ENCODE measurements at regions not wholly inside any gene's neighbourhood (a gene's known extent, or its start where the extent isn't known, plus 50 kb on each side); places are given as distances from the start of the nearest gene placed in this dataset.

- CTCF ChIA-PET: no interaction called here
- no peak for TF ChIP-seq CTCF (conservative IDR thresholded peaks at IDR 0.05; ENCODE audit: low read depth)
- no peak for DNase-seq (ENCODE audit: low spot score)
- POLR2A ChIA-PET (ENCODE audit: low non-redundant PET): no interaction called here
- no peak overlapping the region for H3K27ac ChIP-seq
Measured at GRCh38 chr2:236899950-236900640, 185.6 kb upstream of the COPS8 start.

DNA sequence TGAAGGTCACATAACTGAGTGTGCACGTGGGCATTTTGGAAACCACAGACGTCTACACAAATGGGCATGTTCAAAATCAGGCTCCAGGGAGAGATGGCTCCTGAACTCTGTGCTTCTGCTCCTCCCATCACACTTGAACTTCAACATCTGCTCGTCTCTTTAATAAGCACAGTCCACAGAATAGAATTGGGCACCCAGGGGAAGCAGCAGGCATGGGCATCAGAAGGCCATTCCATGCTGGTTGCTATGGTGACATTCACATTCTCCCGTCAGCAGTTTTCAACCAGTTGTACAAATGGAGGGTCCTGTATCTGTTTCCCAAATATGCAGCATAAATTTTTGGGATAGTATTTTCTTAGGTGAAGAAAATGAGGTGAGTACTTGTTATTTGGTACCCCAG, 183.7 kb upstream of the COPS8 start:
- CTCF ChIA-PET: no interaction called here
- no peak overlapping the region for H3K27ac ChIP-seq
- no peak for DNase-seq (ENCODE audit: low spot score)
- POLR2A ChIA-PET (ENCODE audit: low non-redundant PET): no interaction called here
- TF ChIP-seq CTCF (conservative IDR thresholded peaks at IDR 0.05; ENCODE audit: low read depth): no peak

GRCh38 chr2:236903978-236904377, 181.7 kb upstream of the COPS8 start:
- no peak overlapping the region for H3K27ac ChIP-seq
- DNase-seq (ENCODE audit: low spot score): no peak
- CTCF ChIA-PET: no interaction called here
- TF ChIP-seq CTCF (conservative IDR thresholded peaks at IDR 0.05; ENCODE audit: low read depth): no peak
- POLR2A ChIA-PET (ENCODE audit: low non-redundant PET): no interaction called here

- DNase-seq (ENCODE audit: low spot score): no peak
- ChIA-PET CTCF (no interaction called here), POLR2A (ENCODE audit: low non-redundant PET) (no interaction called here)
- no peak for TF ChIP-seq CTCF (conservative IDR thresholded peaks at IDR 0.05; ENCODE audit: low read depth)
- no peak overlapping the region for H3K27ac ChIP-seq
Measured at GRCh38 chr2:236904389-236905263, 181.1 kb upstream of the COPS8 start.

- CTCF ChIA-PET: no interaction called here
- TF ChIP-seq CTCF (conservative IDR thresholded peaks at IDR 0.05; ENCODE audit: low read depth): no peak
- POLR2A ChIA-PET (ENCODE audit: low non-redundant PET): no interaction called here
- no peak for DNase-seq (ENCODE audit: low spot score)
- no peak overlapping the region for H3K27ac ChIP-seq
Measured at GRCh38 chr2:236905976-236906375, 179.7 kb upstream of the COPS8 start.

DNA sequence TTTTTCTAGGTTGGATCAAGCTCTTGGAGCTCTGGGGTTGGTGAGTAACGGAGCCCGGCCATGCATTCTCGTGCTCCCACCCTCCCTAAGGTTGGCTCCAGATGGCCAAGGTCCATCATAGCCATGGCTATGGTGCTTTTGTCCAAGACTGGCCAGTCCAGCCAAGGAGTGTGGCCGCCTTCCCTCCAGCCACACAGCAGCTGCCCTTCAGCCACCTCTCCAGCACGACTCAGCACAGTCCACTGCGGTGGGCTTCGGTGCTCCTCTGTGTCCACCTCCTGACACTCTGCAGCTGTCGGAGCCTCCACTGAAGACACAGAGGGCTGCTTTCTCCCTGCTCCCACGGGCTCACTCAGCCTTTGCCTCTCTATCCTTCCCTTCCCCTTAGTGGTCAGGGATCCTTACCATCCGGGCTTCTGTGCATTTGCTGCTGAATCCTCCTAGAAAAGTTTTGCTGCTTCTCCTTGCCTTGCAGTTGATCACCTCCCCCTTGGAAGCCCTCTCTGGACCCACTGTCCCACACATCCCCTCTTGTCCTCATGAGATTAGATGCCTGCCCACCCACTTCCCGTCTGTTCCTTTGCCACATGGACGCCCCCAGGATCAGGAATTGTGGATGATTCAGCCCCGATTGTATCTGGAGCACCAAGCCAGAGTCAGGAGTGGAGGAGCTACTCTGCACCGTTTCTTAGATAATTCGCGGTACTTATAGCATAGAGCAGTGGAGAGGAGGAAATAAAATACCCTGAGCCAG, 177.1 kb upstream of the COPS8 start:
- H3K27ac ChIP-seq: no peak overlapping the region
- TF ChIP-seq CTCF (conservative IDR thresholded peaks at IDR 0.05; ENCODE audit: low read depth): no peak
- CTCF ChIA-PET: no interaction called here
- POLR2A ChIA-PET (ENCODE audit: low non-redundant PET): no interaction called here
- DNase-seq (ENCODE audit: low spot score): no peak
